ENCODE measurements at regions not wholly inside any gene's neighbourhood (a gene's known extent, or its start where the extent isn't known, plus 50 kb on each side); places are given as distances from the start of the nearest gene placed in this dataset.

- H3K9me3 ChIP-seq (ENCODE audit: low read length) = no peaks in the 10 kb centered on the region
- TF ChIP-seq CTCF (IDR thresholded peaks at IDR 0.05; ENCODE audit: low read length) (no peak), EZH2 (IDR thresholded peaks at IDR 0.05; ENCODE audit: borderline replicate concordance, low read length) (no peak)
- no peaks in the 10 kb centered on the region for H3K79me2 ChIP-seq (ENCODE audit: insufficient read depth, low read length)
- H3K36me3 ChIP-seq (ENCODE audit: insufficient read depth, low read length) = no peaks in the 10 kb centered on the region
- H2AFZ ChIP-seq (ENCODE audit: low read length) = no peak overlapping the region
- H3K27me3 ChIP-seq (ENCODE audit: insufficient read depth, low read length) = no peaks in the 10 kb centered on the region
- no peak overlapping the region for H3K27ac ChIP-seq (ENCODE audit: low read depth, low read length, poor library complexity, severe bottlenecking)
- no peak overlapping the region for H3K9ac ChIP-seq (ENCODE audit: low read length)
- H3K4me1 ChIP-seq (ENCODE audit: insufficient read depth, low read length, severe bottlenecking) = no peaks in the 10 kb centered on the region
- H3F3A ChIP-seq (ENCODE audit: insufficient read depth, low read length) = no peaks in the 10 kb centered on the region
- H3K4me3 ChIP-seq (ENCODE audit: low read depth, low read length, poor library complexity, severe bottlenecking) = no peak overlapping the region
- no peak overlapping the region for H3K4me2 ChIP-seq (ENCODE audit: low read length)
- no peaks in the 10 kb centered on the region for H4K20me1 ChIP-seq (ENCODE audit: insufficient read depth, low read length)
- no peaks in the 10 kb centered on the region for H3K9me2 ChIP-seq (ENCODE audit: low read depth, low read length)
These were observed 860.6 kb upstream of the CELF2 start for GRCh38 chr10:10156917-10157600.

DNA sequence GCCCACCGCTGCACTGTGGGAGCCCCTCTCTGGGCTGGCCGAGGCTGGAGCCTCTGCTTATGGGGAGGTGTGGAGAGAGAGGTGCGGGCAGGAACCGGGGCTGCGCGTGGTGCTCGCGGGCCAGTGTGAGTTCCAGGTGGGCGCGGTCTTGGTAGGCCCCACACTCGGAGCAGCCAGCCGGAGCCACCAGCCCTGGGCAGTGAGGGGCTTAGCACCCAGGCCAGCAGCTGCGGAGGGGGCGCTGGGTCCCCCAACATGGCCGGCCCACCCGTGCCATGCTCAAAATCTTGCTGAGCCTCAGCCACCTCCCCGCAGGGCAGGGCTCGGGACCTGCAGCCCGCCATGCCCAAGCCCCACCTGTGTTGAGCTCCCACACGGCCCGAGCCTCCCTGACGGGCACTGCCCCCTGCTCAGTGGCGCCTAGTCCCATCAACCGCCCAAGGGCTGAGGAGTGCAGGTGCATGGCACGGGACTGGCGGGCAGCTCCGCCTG lies 856.8 kb upstream of the CELF2 start:
- Histone ChIP-seq H3K9me3 (ENCODE audit: low read length) (no peaks in the 10 kb centered on the region), H3K9ac (ENCODE audit: low read length) (no peak overlapping the region), H3F3A (ENCODE audit: insufficient read depth, low read length) (no peaks in the 10 kb centered on the region), H3K27ac (ENCODE audit: low read depth, low read length, poor library complexity, severe bottlenecking) (no peak overlapping the region), H2AFZ (ENCODE audit: low read length) (no peak overlapping the region), H4K20me1 (ENCODE audit: insufficient read depth, low read length) (no peaks in the 10 kb centered on the region), H3K4me2 (ENCODE audit: low read length) (no peak overlapping the region), H3K36me3 (ENCODE audit: insufficient read depth, low read length) (no peaks in the 10 kb centered on the region), H3K27me3 (ENCODE audit: insufficient read depth, low read length) (no peaks in the 10 kb centered on the region), H3K79me2 (ENCODE audit: insufficient read depth, low read length) (no peaks in the 10 kb centered on the region), H3K4me1 (ENCODE audit: insufficient read depth, low read length, severe bottlenecking) (no peaks in the 10 kb centered on the region), H3K4me3 (ENCODE audit: low read depth, low read length, poor library complexity, severe bottlenecking) (no peak overlapping the region), H3K9me2 (ENCODE audit: low read depth, low read length) (no peaks in the 10 kb centered on the region)
- TF ChIP-seq EZH2 (IDR thresholded peaks at IDR 0.05; ENCODE audit: borderline replicate concordance, low read length) (no peak), CTCF (IDR thresholded peaks at IDR 0.05; ENCODE audit: low read length) (no peak)

DNA sequence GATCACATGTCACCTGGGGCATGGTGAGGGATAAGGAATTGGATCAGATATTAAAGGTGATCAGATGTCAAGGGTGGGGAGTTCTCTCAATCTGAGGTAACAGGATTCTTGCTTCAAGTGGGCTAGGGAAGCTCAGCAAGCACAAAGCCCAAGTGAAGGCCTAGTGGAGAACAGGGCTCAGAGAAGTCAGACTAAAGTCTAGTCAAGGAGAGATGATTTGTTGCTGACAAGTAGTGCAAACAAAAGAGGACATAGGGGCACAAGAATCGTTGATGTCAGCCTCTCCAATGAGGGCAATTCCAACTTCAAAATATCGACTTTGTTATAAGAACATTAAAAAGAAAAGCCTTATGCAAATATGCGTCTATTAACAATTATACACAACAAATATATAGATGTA lies 852.8 kb upstream of the CELF2 start:
- H3K27me3 ChIP-seq (ENCODE audit: insufficient read depth, low read length) = no peaks in the 10 kb centered on the region
- H3K36me3 ChIP-seq (ENCODE audit: insufficient read depth, low read length) = no peaks in the 10 kb centered on the region
- no peak overlapping the region for H3K9ac ChIP-seq (ENCODE audit: low read length)
- no peaks in the 10 kb centered on the region for H3K4me1 ChIP-seq (ENCODE audit: insufficient read depth, low read length, severe bottlenecking)
- H3K9me2 ChIP-seq (ENCODE audit: low read depth, low read length) = no peaks in the 10 kb centered on the region
- no peak overlapping the region for H3K4me3 ChIP-seq (ENCODE audit: low read depth, low read length, poor library complexity, severe bottlenecking)
- H4K20me1 ChIP-seq (ENCODE audit: insufficient read depth, low read length) = no peaks in the 10 kb centered on the region
- no peaks in the 10 kb centered on the region for H3K79me2 ChIP-seq (ENCODE audit: insufficient read depth, low read length)
- no peak overlapping the region for H3K27ac ChIP-seq (ENCODE audit: low read depth, low read length, poor library complexity, severe bottlenecking)
- TF ChIP-seq CTCF (IDR thresholded peaks at IDR 0.05; ENCODE audit: low read length) (no peak), EZH2 (IDR thresholded peaks at IDR 0.05; ENCODE audit: borderline replicate concordance, low read length) (no peak)
- H3K4me2 ChIP-seq (ENCODE audit: low read length) = no peak overlapping the region
- no peak overlapping the region for H2AFZ ChIP-seq (ENCODE audit: low read length)
- no peaks in the 10 kb centered on the region for H3F3A ChIP-seq (ENCODE audit: insufficient read depth, low read length)
- H3K9me3 ChIP-seq (ENCODE audit: low read length) = no peaks in the 10 kb centered on the region
